HepG2 (cell line): ENCODE measurements at regions not wholly inside any gene's neighbourhood (a gene's known extent, or its start where the extent isn't known, plus 50 kb on each side); places are given as distances from the start of the nearest gene placed in this dataset.

ENCODE experiments used
- ATAC-seq: fragments of 200-7000 bp; cut with Tn5 transposase; 3 replicates; pipeline ENCODE4 v1.9.1; 2020; ENCODE audit warnings: mild to moderate bottlenecking, moderate library complexity
- BruUV-seq: library from RNA; stranded (reverse); fragments of 400-500 nt; replicated peaks from 2 replicates; lab custom pipeline; 2021; lab: Mats Ljungman, UMichigan
- CTCF ChIA-PET: fragments of 300-600 bp; formaldehyde crosslinking; extraction: SDS; loops from one replicate; lab custom pipeline; 2021; ENCODE audit warnings: low total read pairs, inconsistent platforms, low intra/inter-chr PET ratio; lab: Yijun Ruan, JAX
- POLR2A ChIA-PET: fragments of 350-600 bp; sonication (Branson Sonifier 250); formaldehyde crosslinking; loops from one replicate; lab custom pipeline; 2020; ENCODE audit warnings: antibody characterized with exemption, inconsistent platforms; lab: Yijun Ruan, JAX
- DNase-seq: peaks from one replicate; pipeline ENCODE4 v3.0.0-alpha.2; 2015; ENCODE audit warnings: low spot score
- FAIRE-seq: peaks from 3 replicates; lab custom pipeline; 2011; peaks lifted over from hg19 to GRCh38; lab: Jason Lieb, UNC
- H2AFZ ChIP-seq: one replicate; pipeline ENCODE4 v1.6.1; 2011; ENCODE audit warnings: low read length, inconsistent platforms
- H3K27ac ChIP-seq: fragments of 300-600 bp; 3 replicates; pipeline ENCODE4 v1.8.0; 2011; ENCODE audit warnings: mixed run types, mild to moderate bottlenecking, mixed read lengths, low read length, inconsistent platforms; ENCODE audit not compliant: insufficient read depth; ENCODE audit errors: extremely low read length
- H3K27me3 ChIP-seq, 2 experiments: fragments of 200-600 bp in 1 of 2; 2 replicates in 1 of 2; 3 replicates in 1 of 2; pipeline versions ENCODE4 v1.6.0 to v1.8.0; 2011; ENCODE audit warnings: low read length in 2 of 2, mild to moderate bottlenecking in 2 of 2, moderate library complexity in 2 of 2, inconsistent platforms in 1 of 2; ENCODE audit not compliant: insufficient read depth in 2 of 2, control insufficient read depth in 1 of 2
- H3K36me3 ChIP-seq, 2 experiments: fragments of 200-600 bp in 1 of 2; replicated peaks in 1 of 2; 2 replicates in 1 of 2; 3 replicates in 1 of 2; pipeline versions ENCODE4 v1.5.1 to v1.8.0; 2011; ENCODE audit warnings: low read length in 2 of 2, inconsistent platforms in 1 of 2; ENCODE audit not compliant: insufficient read depth in 2 of 2, control insufficient read depth in 1 of 2
- H3K4me1 ChIP-seq: 2 replicates; pipeline ENCODE4 v1.5.1; 2012; ENCODE audit warnings: low read length, inconsistent platforms; ENCODE audit not compliant: insufficient read depth
- H3K4me2 ChIP-seq: 2 replicates; pipeline ENCODE4 v1.6.0; 2011; ENCODE audit warnings: low read depth, low read length, inconsistent platforms
- H3K4me3 ChIP-seq, 3 experiments: fragments of 200-600 bp in 1 of 3; sonication (generic), shearing (Covaris generic) in 1 of 3; replicated peaks in 1 of 3; 2 replicates each; pipeline ENCODE4 v1.5.1; 2011 to 2016; ENCODE audit warnings: low read length in 3 of 3, inconsistent platforms in 2 of 3, low read depth in 2 of 3, mild to moderate bottlenecking in 2 of 3, control low read depth in 1 of 3, mixed read lengths in 1 of 3; ENCODE audit not compliant: insufficient read depth in 1 of 3
- H3K79me2 ChIP-seq: one replicate; pipeline ENCODE4 v1.6.1; 2011; ENCODE audit warnings: low read length, inconsistent platforms; ENCODE audit not compliant: insufficient read depth
- H3K9ac ChIP-seq: 2 replicates; pipeline ENCODE4 v1.6.0; 2011; ENCODE audit warnings: mild to moderate bottlenecking, low read depth, low read length, inconsistent platforms; ENCODE audit not compliant: insufficient read depth
- H3K9me3 ChIP-seq: 2 replicates; pipeline ENCODE4 v1.5.1; 2012; ENCODE audit warnings: mild to moderate bottlenecking, low read length
- H4K20me1 ChIP-seq: 2 replicates; pipeline ENCODE4 v1.6.0; 2011; ENCODE audit warnings: inconsistent platforms, mild to moderate bottlenecking, low read length, moderate library complexity; ENCODE audit not compliant: insufficient read depth
- CC2D1A ChIP-seq: sonication (generic); formaldehyde crosslinking; IDR thresholded peaks from 2 replicates; pipeline ENCODE4 v1.8.1; 2023; ENCODE audit warnings: mild to moderate bottlenecking, missing genetic modification reagents
- HDAC2 ChIP-seq: sonication (generic); formaldehyde crosslinking; IDR thresholded peaks from 2 replicates; pipeline ENCODE4 v1.4.0; 2020; ENCODE audit warnings: missing genetic modification reagents
- JUNB ChIP-seq: sonication (generic); formaldehyde crosslinking; IDR thresholded peaks from 2 replicates; pipeline ENCODE4 v1.8.0; 2022; ENCODE audit warnings: missing genetic modification reagents, mild to moderate bottlenecking, borderline replicate concordance
- NFE2L2 ChIP-seq: fragments of 150-350 bp; IDR thresholded peaks from 2 replicates; pipeline ENCODE4 v1.6.1; 2014; ENCODE audit warnings: low read length
- SMC3 ChIP-seq: IDR thresholded peaks from 2 replicates; pipeline ENCODE4 v1.6.1; 2011; ENCODE audit warnings: low read length, improper control_type of control experiment
- XRCC5 ChIP-seq: fragments of 200-400 bp; formaldehyde crosslinking; optimal IDR thresholded peaks from 2 replicates; pipeline ENCODE3; 2017; ENCODE audit warnings: mild to moderate bottlenecking, low read length
- ZBTB37 ChIP-seq: sonication (generic); formaldehyde crosslinking; IDR thresholded peaks from 2 replicates; pipeline ENCODE4 v1.4.0; 2020; ENCODE audit warnings: mild to moderate bottlenecking, missing genetic modification reagents
- ZNF138 ChIP-seq: sonication (generic); formaldehyde crosslinking; IDR thresholded peaks from 2 replicates; pipeline ENCODE4 v1.5.0; 2020; ENCODE audit warnings: mild to moderate bottlenecking, low read depth, missing genetic modification reagents
- WGBS: methylation state at CpG from one replicate; pipeline ENCODE4 v1.1.6; 2017; ENCODE audit warnings: low lambda C conversion rate; 5-methylcytosine and 5-hydroxymethylcytosine counted together
- in situ Hi-C: cut with HindIII; loops from 2 replicates; pipeline ENCODE4 v1.10.0; 2017; ENCODE audit warnings: low pct_unique_long_range_greater_than_20kb; ENCODE audit not compliant: extremely low pct_ligation_motif_present
- intact Hi-C: fragments of 100-400 bp; cut with micrococcal nuclease; formaldehyde crosslinking; loops from one replicate; pipeline ENCODE4 v1.10.0; 2022; ENCODE audit not compliant: unreplicated experiment
- TF ChIP-seq, protein P1 (sequence below): IDR thresholded peaks from 2 replicates; pipeline ENCODE4 v1.6.1; 2016
- TF ChIP-seq, protein P2 (sequence below): sonication (generic); formaldehyde crosslinking; conservative IDR thresholded peaks from 2 replicates; pipeline ENCODE4 v1.5.0; 2020; ENCODE audit warnings: missing genetic modification reagents
- TF ChIP-seq, protein P3 (sequence below), 2 experiments: sonication (generic) in 1 of 2; formaldehyde crosslinking in 1 of 2; IDR thresholded peaks; 2 replicates each; pipeline versions ENCODE4 v1.6.1 to v1.9.0; 2014 to 2022; ENCODE audit warnings: antibody characterized with exemption in 1 of 2, borderline replicate concordance in 1 of 2, inconsistent platforms in 1 of 2, low read depth in 1 of 2, missing genetic modification reagents in 1 of 2

- Histone ChIP-seq H3K79me2 (no peaks in the 10 kb centered on the region), H3K9me3 (0 out of 2 replicates have a peak, but pooled peaks cover 12% of the 10 kb centered on the region), H4K20me1 (no peaks in the 10 kb centered on the region), H2AFZ (no peak overlapping the region), H3K27ac (no peak overlapping the region), H3K4me2 (no peak overlapping the region), H3K27me3 (no peaks in the 10 kb centered on the region)
- ATAC-seq, result no peak
- BruUV-seq, result no TSS peak
- in situ Hi-C loops, result no loop called here
- intact Hi-C loops, result no loop called here
- CTCF ChIA-PET, result no interaction called here
- 55% methylated on average over 4 of the region's 4 CpGs for WGBS
- DNase-seq, result no peak
- TF ChIP-seq JUNB (CRISPR knock-in tag) (no peak), CC2D1A (no peak), NFE2L2 (no peak), ZNF138 (no peak), ZBTB37 (no peak), SMC3 (no peak), XRCC5 (no peak), HDAC2 (CRISPR knock-in tag) (no peak)
- TF ChIP-seq, protein P1, sequence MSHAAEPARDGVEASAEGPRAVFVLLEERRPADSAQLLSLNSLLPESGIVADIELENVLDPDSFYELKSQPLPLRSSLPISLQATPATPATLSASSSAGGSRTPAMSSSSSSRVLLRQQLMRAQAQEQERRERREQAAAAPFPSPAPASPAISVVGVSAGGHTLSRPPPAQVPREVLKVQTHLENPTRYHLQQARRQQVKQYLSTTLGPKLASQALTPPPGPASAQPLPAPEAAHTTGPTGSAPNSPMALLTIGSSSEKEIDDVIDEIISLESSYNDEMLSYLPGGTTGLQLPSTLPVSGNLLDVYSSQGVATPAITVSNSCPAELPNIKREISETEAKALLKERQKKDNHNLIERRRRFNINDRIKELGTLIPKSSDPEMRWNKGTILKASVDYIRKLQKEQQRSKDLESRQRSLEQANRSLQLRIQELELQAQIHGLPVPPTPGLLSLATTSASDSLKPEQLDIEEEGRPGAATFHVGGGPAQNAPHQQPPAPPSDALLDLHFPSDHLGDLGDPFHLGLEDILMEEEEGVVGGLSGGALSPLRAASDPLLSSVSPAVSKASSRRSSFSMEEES (CRISPR knock-in tag), result no peak
- TF ChIP-seq, protein P2, sequence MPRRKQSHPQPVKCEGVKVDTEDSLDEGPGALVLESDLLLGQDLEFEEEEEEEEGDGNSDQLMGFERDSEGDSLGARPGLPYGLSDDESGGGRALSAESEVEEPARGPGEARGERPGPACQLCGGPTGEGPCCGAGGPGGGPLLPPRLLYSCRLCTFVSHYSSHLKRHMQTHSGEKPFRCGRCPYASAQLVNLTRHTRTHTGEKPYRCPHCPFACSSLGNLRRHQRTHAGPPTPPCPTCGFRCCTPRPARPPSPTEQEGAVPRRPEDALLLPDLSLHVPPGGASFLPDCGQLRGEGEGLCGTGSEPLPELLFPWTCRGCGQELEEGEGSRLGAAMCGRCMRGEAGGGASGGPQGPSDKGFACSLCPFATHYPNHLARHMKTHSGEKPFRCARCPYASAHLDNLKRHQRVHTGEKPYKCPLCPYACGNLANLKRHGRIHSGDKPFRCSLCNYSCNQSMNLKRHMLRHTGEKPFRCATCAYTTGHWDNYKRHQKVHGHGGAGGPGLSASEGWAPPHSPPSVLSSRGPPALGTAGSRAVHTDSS (CRISPR knock-in tag), result no peak
- TF ChIP-seq, protein P3, sequence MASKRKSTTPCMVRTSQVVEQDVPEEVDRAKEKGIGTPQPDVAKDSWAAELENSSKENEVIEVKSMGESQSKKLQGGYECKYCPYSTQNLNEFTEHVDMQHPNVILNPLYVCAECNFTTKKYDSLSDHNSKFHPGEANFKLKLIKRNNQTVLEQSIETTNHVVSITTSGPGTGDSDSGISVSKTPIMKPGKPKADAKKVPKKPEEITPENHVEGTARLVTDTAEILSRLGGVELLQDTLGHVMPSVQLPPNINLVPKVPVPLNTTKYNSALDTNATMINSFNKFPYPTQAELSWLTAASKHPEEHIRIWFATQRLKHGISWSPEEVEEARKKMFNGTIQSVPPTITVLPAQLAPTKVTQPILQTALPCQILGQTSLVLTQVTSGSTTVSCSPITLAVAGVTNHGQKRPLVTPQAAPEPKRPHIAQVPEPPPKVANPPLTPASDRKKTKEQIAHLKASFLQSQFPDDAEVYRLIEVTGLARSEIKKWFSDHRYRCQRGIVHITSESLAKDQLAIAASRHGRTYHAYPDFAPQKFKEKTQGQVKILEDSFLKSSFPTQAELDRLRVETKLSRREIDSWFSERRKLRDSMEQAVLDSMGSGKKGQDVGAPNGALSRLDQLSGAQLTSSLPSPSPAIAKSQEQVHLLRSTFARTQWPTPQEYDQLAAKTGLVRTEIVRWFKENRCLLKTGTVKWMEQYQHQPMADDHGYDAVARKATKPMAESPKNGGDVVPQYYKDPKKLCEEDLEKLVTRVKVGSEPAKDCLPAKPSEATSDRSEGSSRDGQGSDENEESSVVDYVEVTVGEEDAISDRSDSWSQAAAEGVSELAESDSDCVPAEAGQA (IDR thresholded peaks at IDR 0.05; ENCODE audit: low read depth), result no peak
- TF ChIP-seq, protein P3 (CRISPR knock-in tag; IDR thresholded peaks at IDR 0.05; ENCODE audit: borderline replicate concordance), result no peak
- TF ChIP-seq, all 625 proteins: peak for 0
- H3K36me3 ChIP-seq, result no peaks in the 10 kb centered on the region
- no peak overlapping the region for H3K4me3 ChIP-seq
- FAIRE-seq, result no peak
- POLR2A ChIA-PET, result no interaction called here
- no peak overlapping the region for H3K9ac ChIP-seq
- peaks cover 27% of the 10 kb centered on the region for H3K4me1 ChIP-seq
Observed at GRCh38 chr6:139851206-139851605, 476.8 kb upstream of the CITED2 start.
